Osteocyte (in vitro differentiated cells): ENCODE measurements at regions not wholly inside any gene's neighbourhood (a gene's known extent, or its start where the extent isn't known, plus 50 kb on each side); places are given as distances from the start of the nearest gene placed in this dataset.

Experiments
- DNase-seq: peaks from one replicate; pipeline ENCODE4 v3.0.0; 2021; ENCODE audit warnings: mixed read lengths; ENCODE audit not compliant: unreplicated experiment; ENCODE audit errors: extremely low spot score
- H3K27ac Mint-ChIP-seq: one replicate; pipeline ENCODE4 v1.8.0; 2021; ENCODE audit warnings: mild to moderate bottlenecking, mixed read lengths; ENCODE audit not compliant: unreplicated experiment
- H3K27me3 Mint-ChIP-seq: one replicate; pipeline ENCODE4 v1.8.0; 2021; ENCODE audit warnings: mixed read lengths; ENCODE audit not compliant: unreplicated experiment
- H3K36me3 Mint-ChIP-seq: one replicate; pipeline ENCODE4 v1.8.0; 2021; ENCODE audit warnings: mixed read lengths; ENCODE audit not compliant: unreplicated experiment
- H3K4me1 Mint-ChIP-seq: one replicate; pipeline ENCODE4 v1.8.0; 2021; ENCODE audit warnings: mixed read lengths; ENCODE audit not compliant: unreplicated experiment
- H3K4me3 Mint-ChIP-seq: one replicate; pipeline ENCODE4 v1.8.0; 2021; ENCODE audit warnings: mild to moderate bottlenecking, moderate library complexity, mixed read lengths; ENCODE audit not compliant: unreplicated experiment
- H3K9me3 Mint-ChIP-seq: one replicate; pipeline ENCODE4 v1.8.0; 2021; ENCODE audit warnings: mixed read lengths; ENCODE audit not compliant: unreplicated experiment
- CTCF ChIP-seq: fragments of 200-600 bp; sonication (generic); IDR thresholded peaks from 2 replicates; pipeline ENCODE4 v1.5.0; 2021; ENCODE audit warnings: antibody characterized with exemption, mild to moderate bottlenecking, moderate library complexity

GRCh38 chr21:27569091-27569490 lies 602.2 kb upstream of the ADAMTS5 start:
- peaks cover 24% of the 10 kb centered on the region for H3K9me3 Mint-ChIP-seq
- H3K36me3 Mint-ChIP-seq: peaks cover 4% of the 10 kb centered on the region
- peak overlapping the region; percentile 96 for H3K27ac Mint-ChIP-seq
- no peak for TF ChIP-seq CTCF
- peaks cover 78% of the 10 kb centered on the region for H3K4me1 Mint-ChIP-seq
- DNase-seq: no peak
- no peaks in the 10 kb centered on the region for H3K27me3 Mint-ChIP-seq
- no peak overlapping the region for H3K4me3 Mint-ChIP-seq

GRCh38 chr21:27567381-27567780 lies 600.5 kb upstream of the ADAMTS5 start:
- DNase-seq: no peak
- Mint-ChIP-seq H3K27ac (peak overlapping the region; percentile 29), H3K4me1 (peaks cover 77% of the 10 kb centered on the region), H3K36me3 (peaks cover 4% of the 10 kb centered on the region), H3K4me3 (no peak overlapping the region), H3K27me3 (no peaks in the 10 kb centered on the region), H3K9me3 (peaks cover 16% of the 10 kb centered on the region)
- no peak for TF ChIP-seq CTCF

- H3K4me1 Mint-ChIP-seq: peaks cover 70% of the 10 kb centered on the region
- H3K27ac Mint-ChIP-seq: no peak overlapping the region
- DNase-seq: no peak
- peaks cover 4% of the 10 kb centered on the region for H3K36me3 Mint-ChIP-seq
- no peak overlapping the region for H3K4me3 Mint-ChIP-seq
- H3K9me3 Mint-ChIP-seq: peaks cover 16% of the 10 kb centered on the region
- no peaks in the 10 kb centered on the region for H3K27me3 Mint-ChIP-seq
- TF ChIP-seq CTCF: no peak
Measured at GRCh38 chr21:27566521-27566920, 599.6 kb upstream of the ADAMTS5 start.

GRCh38 chr21:27565364-27565763 lies 598.5 kb upstream of the ADAMTS5 start:
- H3K27ac Mint-ChIP-seq: peak overlapping the region; percentile 87
- DNase-seq: no peak
- no peak overlapping the region for H3K4me3 Mint-ChIP-seq
- peaks cover 60% of the 10 kb centered on the region for H3K4me1 Mint-ChIP-seq
- peaks cover 4% of the 10 kb centered on the region for H3K36me3 Mint-ChIP-seq
- H3K27me3 Mint-ChIP-seq: no peaks in the 10 kb centered on the region
- H3K9me3 Mint-ChIP-seq: peaks cover 16% of the 10 kb centered on the region
- TF ChIP-seq CTCF: no peak

- Mint-ChIP-seq H3K27ac (peak overlapping the region; percentile 87), H3K36me3 (peaks cover 4% of the 10 kb centered on the region), H3K4me3 (no peak overlapping the region), H3K27me3 (no peaks in the 10 kb centered on the region), H3K4me1 (peaks cover 54% of the 10 kb centered on the region), H3K9me3 (peaks cover 16% of the 10 kb centered on the region)
- peak; percentile 84 for TF ChIP-seq CTCF
- DNase-seq: no peak
Measured at GRCh38 chr21:27564684-27565301, 597.9 kb upstream of the ADAMTS5 start.
